B cell (primary cell): ENCODE measurements at regions not wholly inside any gene's neighbourhood (a gene's known extent, or its start where the extent isn't known, plus 50 kb on each side); places are given as distances from the start of the nearest gene placed in this dataset.

Experiments used
- EZH2 ChIP-seq: IDR thresholded peaks from 2 replicates; pipeline ENCODE4 v1.6.1; 2012; ENCODE audit warnings: borderline replicate concordance, low read depth, mild to moderate bottlenecking, moderate library complexity, low read length; ENCODE audit not compliant: insufficient read depth, poor library complexity, severe bottlenecking
- TF ChIP-seq, protein P1 (sequence below): fragments of 200-600 bp; IDR thresholded peaks from one replicate; pipeline ENCODE4 v1.8.0; 2022; ENCODE audit warnings: antibody characterized with exemption, mild to moderate bottlenecking

DNA sequence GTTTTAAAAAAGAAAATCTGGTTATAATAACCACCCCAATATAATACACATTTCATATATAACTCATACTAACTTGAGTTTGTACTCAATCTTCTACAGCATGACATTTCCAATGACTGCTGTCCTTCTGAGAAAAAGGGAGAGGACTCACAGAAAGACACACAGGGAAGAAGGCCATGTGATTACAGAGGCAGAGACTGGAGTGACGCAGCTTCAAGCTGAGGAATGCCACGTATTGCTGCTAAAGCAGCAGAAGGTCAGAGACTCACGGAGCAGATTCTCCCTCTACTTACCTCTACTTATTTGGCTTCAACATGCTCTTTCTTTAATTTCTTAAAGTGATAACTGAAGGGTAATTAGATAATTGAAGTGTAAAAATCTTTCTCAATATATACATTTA lies 753.5 kb upstream of the PKDCC start:
- TF ChIP-seq, protein P1, sequence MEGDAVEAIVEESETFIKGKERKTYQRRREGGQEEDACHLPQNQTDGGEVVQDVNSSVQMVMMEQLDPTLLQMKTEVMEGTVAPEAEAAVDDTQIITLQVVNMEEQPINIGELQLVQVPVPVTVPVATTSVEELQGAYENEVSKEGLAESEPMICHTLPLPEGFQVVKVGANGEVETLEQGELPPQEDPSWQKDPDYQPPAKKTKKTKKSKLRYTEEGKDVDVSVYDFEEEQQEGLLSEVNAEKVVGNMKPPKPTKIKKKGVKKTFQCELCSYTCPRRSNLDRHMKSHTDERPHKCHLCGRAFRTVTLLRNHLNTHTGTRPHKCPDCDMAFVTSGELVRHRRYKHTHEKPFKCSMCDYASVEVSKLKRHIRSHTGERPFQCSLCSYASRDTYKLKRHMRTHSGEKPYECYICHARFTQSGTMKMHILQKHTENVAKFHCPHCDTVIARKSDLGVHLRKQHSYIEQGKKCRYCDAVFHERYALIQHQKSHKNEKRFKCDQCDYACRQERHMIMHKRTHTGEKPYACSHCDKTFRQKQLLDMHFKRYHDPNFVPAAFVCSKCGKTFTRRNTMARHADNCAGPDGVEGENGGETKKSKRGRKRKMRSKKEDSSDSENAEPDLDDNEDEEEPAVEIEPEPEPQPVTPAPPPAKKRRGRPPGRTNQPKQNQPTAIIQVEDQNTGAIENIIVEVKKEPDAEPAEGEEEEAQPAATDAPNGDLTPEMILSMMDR = no peak
- no peak for TF ChIP-seq EZH2
